Suprapubic skin (tissue), 4 donors: ENCODE measurements at regions not wholly inside any gene's neighbourhood (a gene's known extent, or its start where the extent isn't known, plus 50 kb on each side); places are given as distances from the start of the nearest gene placed in this dataset.

Source experiments
- EP300 ChIP-seq: sonication (generic); formaldehyde crosslinking; IDR thresholded peaks from one replicate; pipeline ENCODE4 v1.6.1; 2017; ENCODE audit warnings: antibody characterized with exemption
- POLR2A ChIP-seq, 2 donors: fragments of 450-650 bp; IDR thresholded peaks; one replicate each; pipeline ENCODE4 v1.6.1; 2017; ENCODE audit warnings: antibody characterized with exemption in 2 of 2, mild to moderate bottlenecking in 2 of 2, moderate library complexity in 2 of 2
- POLR2AphosphoS5 ChIP-seq, 3 donors: sonication (generic); formaldehyde crosslinking; IDR thresholded peaks; one replicate each; pipeline ENCODE4 v1.6.1; 2017; ENCODE audit warnings: antibody characterized with exemption in 3 of 3
- TF ChIP-seq, protein P1 (sequence below), 2 donors: fragments of 200-600 bp in 1 of 2; fragments of 450-650 bp in 1 of 2; sonication (generic) in 1 of 2; IDR thresholded peaks; one replicate each; pipeline ENCODE4 v1.5.1; 2016 to 2019; ENCODE audit warnings: antibody characterized with exemption in 2 of 2, mild to moderate bottlenecking in 1 of 2, moderate library complexity in 1 of 2

DNA sequence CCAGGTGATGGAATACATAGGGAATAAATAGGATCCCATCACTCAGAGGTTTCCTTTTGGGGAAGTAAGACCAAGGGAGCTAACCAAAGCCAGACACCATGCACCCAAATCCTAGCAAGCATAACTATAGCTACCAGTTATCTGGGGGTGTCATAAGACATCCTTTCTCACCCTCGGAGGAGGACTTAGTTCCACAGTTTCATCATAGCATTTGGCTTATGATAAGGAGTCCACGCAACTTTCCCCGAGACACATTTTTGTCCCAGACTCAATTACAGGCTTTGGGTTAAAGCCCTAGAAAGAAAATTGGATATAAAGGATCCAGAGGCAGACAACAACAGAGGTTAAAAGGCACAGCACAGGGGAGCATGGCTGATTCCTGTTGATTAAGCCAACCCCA lies 442.9 kb downstream of the HTR7 start:
- TF ChIP-seq, protein P1, sequence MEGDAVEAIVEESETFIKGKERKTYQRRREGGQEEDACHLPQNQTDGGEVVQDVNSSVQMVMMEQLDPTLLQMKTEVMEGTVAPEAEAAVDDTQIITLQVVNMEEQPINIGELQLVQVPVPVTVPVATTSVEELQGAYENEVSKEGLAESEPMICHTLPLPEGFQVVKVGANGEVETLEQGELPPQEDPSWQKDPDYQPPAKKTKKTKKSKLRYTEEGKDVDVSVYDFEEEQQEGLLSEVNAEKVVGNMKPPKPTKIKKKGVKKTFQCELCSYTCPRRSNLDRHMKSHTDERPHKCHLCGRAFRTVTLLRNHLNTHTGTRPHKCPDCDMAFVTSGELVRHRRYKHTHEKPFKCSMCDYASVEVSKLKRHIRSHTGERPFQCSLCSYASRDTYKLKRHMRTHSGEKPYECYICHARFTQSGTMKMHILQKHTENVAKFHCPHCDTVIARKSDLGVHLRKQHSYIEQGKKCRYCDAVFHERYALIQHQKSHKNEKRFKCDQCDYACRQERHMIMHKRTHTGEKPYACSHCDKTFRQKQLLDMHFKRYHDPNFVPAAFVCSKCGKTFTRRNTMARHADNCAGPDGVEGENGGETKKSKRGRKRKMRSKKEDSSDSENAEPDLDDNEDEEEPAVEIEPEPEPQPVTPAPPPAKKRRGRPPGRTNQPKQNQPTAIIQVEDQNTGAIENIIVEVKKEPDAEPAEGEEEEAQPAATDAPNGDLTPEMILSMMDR (IDR thresholded peaks at IDR 0.05): no peak
- TF ChIP-seq POLR2A (IDR thresholded peaks at IDR 0.05) (no peak), POLR2AphosphoS5 (IDR thresholded peaks at IDR 0.05) (no peak), EP300 (no peak)
